SJSA1 (cell line): ENCODE measurements at regions not wholly inside any gene's neighbourhood (a gene's known extent, or its start where the extent isn't known, plus 50 kb on each side); places are given as distances from the start of the nearest gene placed in this dataset.

Experiments
- DNase-seq, 2 experiments: peaks; one replicate each; pipeline ENCODE4 v3.0.0-alpha.2; 2015 to 2020; ENCODE audit warnings: low spot score in 2 of 2, low read depth in 1 of 2
- H3K27ac ChIP-seq: fragments of 250-450 bp; sonication (Bioruptor Pico); 2 replicates; pipeline ENCODE4 v1.5.1; 2020; ENCODE audit warnings: mild to moderate bottlenecking, moderate library complexity
- H3K27me3 ChIP-seq: fragments of 250-450 bp; sonication (Bioruptor Pico); replicated peaks from 2 replicates; pipeline ENCODE4 v1.5.1; 2020; ENCODE audit warnings: mild to moderate bottlenecking, moderate library complexity
- H3K36me3 ChIP-seq: fragments of 250-450 bp; sonication (Bioruptor Pico); 2 replicates; pipeline ENCODE4 v1.5.1; 2020; ENCODE audit warnings: mild to moderate bottlenecking
- H3K4me1 ChIP-seq: fragments of 250-450 bp; sonication (Bioruptor Pico); replicated peaks from 2 replicates; pipeline ENCODE4 v1.6.1; 2021; ENCODE audit warnings: mild to moderate bottlenecking
- H3K4me3 ChIP-seq: fragments of 250-450 bp; sonication (Bioruptor Pico); 2 replicates; pipeline ENCODE4 v1.5.1; 2020; ENCODE audit warnings: mild to moderate bottlenecking
- H3K9me3 ChIP-seq: fragments of 250-450 bp; sonication (Bioruptor Pico); replicated peaks from 2 replicates; pipeline ENCODE4 v1.5.1; 2020; ENCODE audit warnings: mild to moderate bottlenecking

GRCh38 chr18:56003720-56004088 lies 415.7 kb upstream of the TCF4 start:
- Histone ChIP-seq H3K27me3 (0 out of 2 replicates have a peak, but pooled peaks cover 3% of the 10 kb centered on the region), H3K4me3 (no peak overlapping the region), H3K27ac (no peak overlapping the region), H3K9me3 (no peaks in the 10 kb centered on the region), H3K36me3 (no peaks in the 10 kb centered on the region), H3K4me1 (peaks cover 20% of the 10 kb centered on the region)
- DNase-seq = no peak

- Histone ChIP-seq H3K27ac (no peak overlapping the region), H3K9me3 (no peaks in the 10 kb centered on the region), H3K4me1 (peaks cover 26% of the 10 kb centered on the region), H3K27me3 (0 out of 2 replicates have a peak, but pooled peaks cover 3% of the 10 kb centered on the region), H3K36me3 (no peaks in the 10 kb centered on the region), H3K4me3 (no peak overlapping the region)
- DNase-seq = no peak
Observed at GRCh38 chr18:56003009-56003719, 415.2 kb upstream of the TCF4 start.

GRCh38 chr18:56001576-56001975 lies 413.6 kb upstream of the TCF4 start:
- peaks cover 42% of the 10 kb centered on the region for H3K4me1 ChIP-seq
- DNase-seq = no peak
- no peak overlapping the region for H3K27ac ChIP-seq

GRCh38 chr18:56000041-56000440 lies 412.0 kb upstream of the TCF4 start:
- 0 out of 2 replicates have a peak, but pooled peaks cover 3% of the 10 kb centered on the region for H3K27me3 ChIP-seq

More at GRCh38 chr18:56001576-56001975, 413.6 kb upstream of the TCF4 start:
- H3K9me3 ChIP-seq = no peaks in the 10 kb centered on the region
- no peak overlapping the region for H3K4me3 ChIP-seq
- H3K36me3 ChIP-seq = no peaks in the 10 kb centered on the region
- 0 out of 2 replicates have a peak, but pooled peaks cover 3% of the 10 kb centered on the region for H3K27me3 ChIP-seq

GRCh38 chr18:55999641-56000040 lies 411.6 kb upstream of the TCF4 start:
- Histone ChIP-seq H3K27me3 (0 out of 2 replicates have a peak, but pooled peaks cover 3% of the 10 kb centered on the region), H3K27ac (peak overlapping the region; percentile 79), H3K4me3 (no peak overlapping the region), H3K4me1 (peaks cover 43% of the 10 kb centered on the region), H3K9me3 (no peaks in the 10 kb centered on the region), H3K36me3 (no peaks in the 10 kb centered on the region)
- DNase-seq = peak in 1 of 2 experiments; percentile 57

More at GRCh38 chr18:56000041-56000440, 412.0 kb upstream of the TCF4 start:
- Histone ChIP-seq H3K4me1 (peaks cover 43% of the 10 kb centered on the region), H3K9me3 (no peaks in the 10 kb centered on the region), H3K4me3 (no peak overlapping the region), H3K27ac (peak overlapping the region; percentile 79), H3K36me3 (no peaks in the 10 kb centered on the region)
- DNase-seq = peak in 1 of 2 experiments; percentile 53

- DNase-seq = no peak
- H3K27ac ChIP-seq = peak overlapping the region; percentile 79
- peak overlapping the region; percentile 17; the same call in 1 of the 2 replicates for H3K4me3 ChIP-seq
- H3K27me3 ChIP-seq = 0 out of 2 replicates have a peak, but pooled peaks cover 3% of the 10 kb centered on the region
- H3K9me3 ChIP-seq = no peaks in the 10 kb centered on the region
- H3K36me3 ChIP-seq = no peaks in the 10 kb centered on the region
- peaks cover 43% of the 10 kb centered on the region for H3K4me1 ChIP-seq
Observed at GRCh38 chr18:55998801-55999385, 410.9 kb upstream of the TCF4 start.

- Histone ChIP-seq H3K4me1 (peaks cover 43% of the 10 kb centered on the region), H3K27me3 (0 out of 2 replicates have a peak, but pooled peaks cover 3% of the 10 kb centered on the region), H3K9me3 (no peaks in the 10 kb centered on the region), H3K4me3 (peak overlapping the region; percentile 17), H3K36me3 (no peaks in the 10 kb centered on the region), H3K27ac (peak overlapping the region; percentile 79)
- DNase-seq = peak; percentile 45 to 66
Observed at GRCh38 chr18:55998071-55998522, 410.1 kb upstream of the TCF4 start.

- Histone ChIP-seq H3K27ac (0 out of 2 replicates have a peak overlapping the region, but pooled peaks have one; percentile 21), H3K9me3 (no peaks in the 10 kb centered on the region), H3K27me3 (0 out of 2 replicates have a peak, but pooled peaks cover 3% of the 10 kb centered on the region), H3K36me3 (no peaks in the 10 kb centered on the region), H3K4me3 (no peak overlapping the region), H3K4me1 (peaks cover 43% of the 10 kb centered on the region)
- peak; percentile 43 to 46 for DNase-seq
Observed at GRCh38 chr18:55997151-55997561, 409.2 kb upstream of the TCF4 start.

GRCh38 chr18:55996717-55997116 lies 408.7 kb upstream of the TCF4 start:
- no peak for DNase-seq
- H3K36me3 ChIP-seq = no peaks in the 10 kb centered on the region
- no peak overlapping the region for H3K4me3 ChIP-seq

GRCh38 chr18:55990186-55990585 lies 402.2 kb upstream of the TCF4 start:
- Histone ChIP-seq H3K27me3 (no peaks in the 10 kb centered on the region), H3K4me3 (no peak overlapping the region), H3K36me3 (no peaks in the 10 kb centered on the region), H3K4me1 (0 out of 2 replicates have a peak, but pooled peaks cover 4% of the 10 kb centered on the region), H3K27ac (no peak overlapping the region), H3K9me3 (no peaks in the 10 kb centered on the region)
- DNase-seq = no peak

More at GRCh38 chr18:55996717-55997116, 408.7 kb upstream of the TCF4 start:
- H3K9me3 ChIP-seq = no peaks in the 10 kb centered on the region
- peaks cover 43% of the 10 kb centered on the region for H3K4me1 ChIP-seq
- no peak overlapping the region for H3K27ac ChIP-seq
- H3K27me3 ChIP-seq = 0 out of 2 replicates have a peak, but pooled peaks cover 3% of the 10 kb centered on the region

- Histone ChIP-seq H3K27ac (no peak overlapping the region), H3K9me3 (peaks cover 5% of the 10 kb centered on the region; the same call in 1 of the 2 replicates), H3K36me3 (no peaks in the 10 kb centered on the region), H3K4me1 (peaks cover 8% of the 10 kb centered on the region; the same call in 1 of the 2 replicates), H3K4me3 (no peak overlapping the region), H3K27me3 (no peaks in the 10 kb centered on the region)
- peak in 1 of 2 experiments; percentile 4 for DNase-seq
Observed at GRCh38 chr18:55988537-55988936, 400.5 kb upstream of the TCF4 start.

GRCh38 chr18:55983433-55983832 lies 395.4 kb upstream of the TCF4 start:
- H3K27ac ChIP-seq = peak overlapping the region; percentile 70
- no peak for DNase-seq

GRCh38 chr18:55982992-55983391 lies 395.0 kb upstream of the TCF4 start:
- H3K27ac ChIP-seq = peak overlapping the region; percentile 70
- H3K4me1 ChIP-seq = peaks cover 12% of the 10 kb centered on the region
- H3K9me3 ChIP-seq = peaks cover 5% of the 10 kb centered on the region; the same call in 1 of the 2 replicates
- H3K36me3 ChIP-seq = no peaks in the 10 kb centered on the region
- H3K4me3 ChIP-seq = no peak overlapping the region
- peak in 1 of 2 experiments; percentile 53 for DNase-seq
- H3K27me3 ChIP-seq = no peaks in the 10 kb centered on the region

More at GRCh38 chr18:55983433-55983832, 395.4 kb upstream of the TCF4 start:
- no peaks in the 10 kb centered on the region for H3K36me3 ChIP-seq
- peaks cover 5% of the 10 kb centered on the region; the same call in 1 of the 2 replicates for H3K9me3 ChIP-seq
- peaks cover 13% of the 10 kb centered on the region for H3K4me1 ChIP-seq
- H3K27me3 ChIP-seq = no peaks in the 10 kb centered on the region
- no peak overlapping the region for H3K4me3 ChIP-seq
